HepG2 (cell line): ENCODE measurements at regions not wholly inside any gene's neighbourhood (a gene's known extent, or its start where the extent isn't known, plus 50 kb on each side); places are given as distances from the start of the nearest gene placed in this dataset.

Experiments used
- MAZ ChIP-seq, 2 experiments: sonication (generic) in 1 of 2; formaldehyde crosslinking in 1 of 2; IDR thresholded peaks; 2 replicates each; pipeline versions ENCODE4 v1.5.0 to v1.6.1; 2012 to 2020; ENCODE audit warnings: low read depth in 2 of 2, mild to moderate bottlenecking in 2 of 2, borderline replicate concordance in 1 of 2, improper control_type of control experiment in 1 of 2, low read length in 1 of 2, missing genetic modification reagents in 1 of 2, moderate library complexity in 1 of 2
- MNT ChIP-seq: fragments of 450-650 bp; IDR thresholded peaks from 2 replicates; pipeline ENCODE4 v1.6.1; 2016
- PCBP2 ChIP-seq: fragments of 200-400 bp; formaldehyde crosslinking; optimal IDR thresholded peaks from 2 replicates; pipeline ENCODE3; 2018; ENCODE audit warnings: low read length, low read depth; ENCODE audit not compliant: poor library complexity, severe bottlenecking
- PRPF4 ChIP-seq: fragments of 200-400 bp; formaldehyde crosslinking; IDR thresholded peaks from 2 replicates; pipeline ENCODE4 v1.6.1; 2016; ENCODE audit warnings: low read length, low read depth; ENCODE audit not compliant: poor library complexity, severe bottlenecking
- TARDBP ChIP-seq: sonication (generic); formaldehyde crosslinking; IDR thresholded peaks from 2 replicates; pipeline ENCODE4 v1.8.0; 2022; ENCODE audit warnings: mild to moderate bottlenecking, missing genetic modification reagents
- ZFP1 ChIP-seq: IDR thresholded peaks from 2 replicates; pipeline ENCODE4 v1.6.1; 2016
- TF ChIP-seq, protein P1 (sequence below): sonication (generic); formaldehyde crosslinking; IDR thresholded peaks from 2 replicates; pipeline ENCODE4 v1.5.0; 2020; ENCODE audit warnings: mild to moderate bottlenecking, missing genetic modification reagents, moderate library complexity

- TF ChIP-seq TARDBP (CRISPR knock-in tag) (no peak), MNT (no peak), MAZ (IDR thresholded peaks at IDR 0.05; ENCODE audit: borderline replicate concordance, low read depth, low read length) (no peak), MAZ (CRISPR knock-in tag; IDR thresholded peaks at IDR 0.05; ENCODE audit: low read depth) (no peak), PCBP2 (no peak), PRPF4 (no peak), ZFP1 (no peak)
- TF ChIP-seq, protein P1, sequence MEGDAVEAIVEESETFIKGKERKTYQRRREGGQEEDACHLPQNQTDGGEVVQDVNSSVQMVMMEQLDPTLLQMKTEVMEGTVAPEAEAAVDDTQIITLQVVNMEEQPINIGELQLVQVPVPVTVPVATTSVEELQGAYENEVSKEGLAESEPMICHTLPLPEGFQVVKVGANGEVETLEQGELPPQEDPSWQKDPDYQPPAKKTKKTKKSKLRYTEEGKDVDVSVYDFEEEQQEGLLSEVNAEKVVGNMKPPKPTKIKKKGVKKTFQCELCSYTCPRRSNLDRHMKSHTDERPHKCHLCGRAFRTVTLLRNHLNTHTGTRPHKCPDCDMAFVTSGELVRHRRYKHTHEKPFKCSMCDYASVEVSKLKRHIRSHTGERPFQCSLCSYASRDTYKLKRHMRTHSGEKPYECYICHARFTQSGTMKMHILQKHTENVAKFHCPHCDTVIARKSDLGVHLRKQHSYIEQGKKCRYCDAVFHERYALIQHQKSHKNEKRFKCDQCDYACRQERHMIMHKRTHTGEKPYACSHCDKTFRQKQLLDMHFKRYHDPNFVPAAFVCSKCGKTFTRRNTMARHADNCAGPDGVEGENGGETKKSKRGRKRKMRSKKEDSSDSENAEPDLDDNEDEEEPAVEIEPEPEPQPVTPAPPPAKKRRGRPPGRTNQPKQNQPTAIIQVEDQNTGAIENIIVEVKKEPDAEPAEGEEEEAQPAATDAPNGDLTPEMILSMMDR (CRISPR knock-in tag) = no peak
These were observed 83.2 kb upstream of the RGS4 start for GRCh38 chr1:162985816-162986435.
